Esophagus muscularis mucosa (tissue), 4 donors: ENCODE measurements at regions not wholly inside any gene's neighbourhood (a gene's known extent, or its start where the extent isn't known, plus 50 kb on each side); places are given as distances from the start of the nearest gene placed in this dataset.

Experiments used
- EP300 ChIP-seq: sonication (generic); formaldehyde crosslinking; IDR thresholded peaks from one replicate; pipeline ENCODE4 v1.6.1; 2017; ENCODE audit warnings: antibody characterized with exemption
- POLR2A ChIP-seq: fragments of 450-650 bp; IDR thresholded peaks from one replicate; pipeline ENCODE4 v1.6.1; 2017; ENCODE audit warnings: antibody characterized with exemption, moderate library complexity, mild to moderate bottlenecking, low read depth
- POLR2AphosphoS5 ChIP-seq, 2 donors: sonication (generic); formaldehyde crosslinking; IDR thresholded peaks; one replicate each; pipeline ENCODE4 v1.6.1; 2017; ENCODE audit warnings: antibody characterized with exemption in 2 of 2
- TF ChIP-seq, protein P1 (sequence below), 3 experiments: fragments of 200-600 bp in 2 of 3; fragments of 450-650 bp in 1 of 3; sonication (generic) in 2 of 3; IDR thresholded peaks; one replicate each; pipeline ENCODE4 v1.5.1; 2017 to 2019; ENCODE audit warnings: antibody characterized with exemption in 3 of 3, mild to moderate bottlenecking in 2 of 3, moderate library complexity in 1 of 3

DNA sequence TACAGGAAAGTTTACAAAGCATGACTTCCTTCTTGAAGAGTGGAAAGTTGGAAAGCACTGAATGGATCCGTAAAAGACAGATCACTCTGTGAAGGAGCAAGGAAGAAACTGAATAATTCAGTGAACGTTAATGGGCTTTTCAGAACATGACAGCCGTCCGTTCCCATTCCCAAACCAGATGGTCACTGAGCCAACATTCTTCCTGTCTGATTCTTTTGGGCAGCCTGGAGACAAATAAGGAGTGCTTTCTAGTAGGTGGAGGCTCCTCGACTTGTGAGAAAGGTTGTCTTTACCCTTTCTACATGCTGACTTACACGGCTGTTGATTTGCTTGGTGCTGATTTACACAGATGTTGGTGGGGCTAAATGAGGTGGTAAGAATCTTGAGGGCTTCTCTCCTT is 51.0 kb upstream of the PAPPA start:
- no peak for TF ChIP-seq POLR2AphosphoS5 (IDR thresholded peaks at IDR 0.05)
- TF ChIP-seq, protein P1, sequence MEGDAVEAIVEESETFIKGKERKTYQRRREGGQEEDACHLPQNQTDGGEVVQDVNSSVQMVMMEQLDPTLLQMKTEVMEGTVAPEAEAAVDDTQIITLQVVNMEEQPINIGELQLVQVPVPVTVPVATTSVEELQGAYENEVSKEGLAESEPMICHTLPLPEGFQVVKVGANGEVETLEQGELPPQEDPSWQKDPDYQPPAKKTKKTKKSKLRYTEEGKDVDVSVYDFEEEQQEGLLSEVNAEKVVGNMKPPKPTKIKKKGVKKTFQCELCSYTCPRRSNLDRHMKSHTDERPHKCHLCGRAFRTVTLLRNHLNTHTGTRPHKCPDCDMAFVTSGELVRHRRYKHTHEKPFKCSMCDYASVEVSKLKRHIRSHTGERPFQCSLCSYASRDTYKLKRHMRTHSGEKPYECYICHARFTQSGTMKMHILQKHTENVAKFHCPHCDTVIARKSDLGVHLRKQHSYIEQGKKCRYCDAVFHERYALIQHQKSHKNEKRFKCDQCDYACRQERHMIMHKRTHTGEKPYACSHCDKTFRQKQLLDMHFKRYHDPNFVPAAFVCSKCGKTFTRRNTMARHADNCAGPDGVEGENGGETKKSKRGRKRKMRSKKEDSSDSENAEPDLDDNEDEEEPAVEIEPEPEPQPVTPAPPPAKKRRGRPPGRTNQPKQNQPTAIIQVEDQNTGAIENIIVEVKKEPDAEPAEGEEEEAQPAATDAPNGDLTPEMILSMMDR (IDR thresholded peaks at IDR 0.05), result no peak
- TF ChIP-seq POLR2A, result no peak
- no peak for TF ChIP-seq EP300
